Hepatocyte (in vitro differentiated cells): ENCODE measurements at regions not wholly inside any gene's neighbourhood (a gene's known extent, or its start where the extent isn't known, plus 50 kb on each side); places are given as distances from the start of the nearest gene placed in this dataset.
"Not testable (repeated sequence)": the region's sequence is repeated elsewhere in the genome, so short reads cannot be mapped to it uniquely, and the experiment has no call there.

Experiments
- EZH2phosphoT487 ChIP-seq: fragments of 200-600 bp; sonication (generic); IDR thresholded peaks from one replicate; pipeline ENCODE4 v1.6.1; 2018; ENCODE audit warnings: antibody characterized with exemption, mild to moderate bottlenecking, low read depth, moderate library complexity; ENCODE audit not compliant: unreplicated experiment, severe bottlenecking
- TF ChIP-seq, protein P1 (sequence below): fragments of 200-600 bp; sonication (generic); IDR thresholded peaks from 2 replicates; pipeline ENCODE4 v1.5.1; 2016; ENCODE audit warnings: antibody characterized with exemption, mild to moderate bottlenecking; ENCODE audit not compliant: poor library complexity

DNA sequence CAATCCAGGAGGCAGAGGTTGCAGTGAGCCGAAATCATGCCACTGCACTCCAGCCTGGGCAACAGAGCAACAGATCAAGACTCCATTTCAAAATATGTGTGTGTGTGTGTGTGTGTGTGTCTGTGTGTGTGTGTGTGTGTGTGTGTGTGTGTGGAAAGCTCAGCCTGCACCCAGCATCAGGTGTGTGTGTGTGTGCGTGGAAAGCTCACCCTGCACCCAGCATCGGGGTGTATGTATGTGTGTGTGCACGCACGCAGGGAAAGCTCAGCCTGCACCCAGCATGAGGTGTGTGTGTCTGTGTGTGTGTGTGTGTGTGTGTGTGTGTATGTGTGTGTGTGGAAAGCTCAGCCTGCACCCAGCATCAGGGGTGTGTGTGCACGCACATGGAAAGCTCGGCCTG is 193.8 kb downstream of the MN1 start:
- TF ChIP-seq, protein P1, sequence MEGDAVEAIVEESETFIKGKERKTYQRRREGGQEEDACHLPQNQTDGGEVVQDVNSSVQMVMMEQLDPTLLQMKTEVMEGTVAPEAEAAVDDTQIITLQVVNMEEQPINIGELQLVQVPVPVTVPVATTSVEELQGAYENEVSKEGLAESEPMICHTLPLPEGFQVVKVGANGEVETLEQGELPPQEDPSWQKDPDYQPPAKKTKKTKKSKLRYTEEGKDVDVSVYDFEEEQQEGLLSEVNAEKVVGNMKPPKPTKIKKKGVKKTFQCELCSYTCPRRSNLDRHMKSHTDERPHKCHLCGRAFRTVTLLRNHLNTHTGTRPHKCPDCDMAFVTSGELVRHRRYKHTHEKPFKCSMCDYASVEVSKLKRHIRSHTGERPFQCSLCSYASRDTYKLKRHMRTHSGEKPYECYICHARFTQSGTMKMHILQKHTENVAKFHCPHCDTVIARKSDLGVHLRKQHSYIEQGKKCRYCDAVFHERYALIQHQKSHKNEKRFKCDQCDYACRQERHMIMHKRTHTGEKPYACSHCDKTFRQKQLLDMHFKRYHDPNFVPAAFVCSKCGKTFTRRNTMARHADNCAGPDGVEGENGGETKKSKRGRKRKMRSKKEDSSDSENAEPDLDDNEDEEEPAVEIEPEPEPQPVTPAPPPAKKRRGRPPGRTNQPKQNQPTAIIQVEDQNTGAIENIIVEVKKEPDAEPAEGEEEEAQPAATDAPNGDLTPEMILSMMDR = not testable (repeated sequence)
- TF ChIP-seq EZH2phosphoT487 = not testable (repeated sequence)
